ENCODE measurements at regions not wholly inside any gene's neighbourhood (a gene's known extent, or its start where the extent isn't known, plus 50 kb on each side); places are given as distances from the start of the nearest gene placed in this dataset.
"Not testable (repeated sequence)": the region's sequence is repeated elsewhere in the genome, so short reads cannot be mapped to it uniquely, and the experiment has no call there.

DNA sequence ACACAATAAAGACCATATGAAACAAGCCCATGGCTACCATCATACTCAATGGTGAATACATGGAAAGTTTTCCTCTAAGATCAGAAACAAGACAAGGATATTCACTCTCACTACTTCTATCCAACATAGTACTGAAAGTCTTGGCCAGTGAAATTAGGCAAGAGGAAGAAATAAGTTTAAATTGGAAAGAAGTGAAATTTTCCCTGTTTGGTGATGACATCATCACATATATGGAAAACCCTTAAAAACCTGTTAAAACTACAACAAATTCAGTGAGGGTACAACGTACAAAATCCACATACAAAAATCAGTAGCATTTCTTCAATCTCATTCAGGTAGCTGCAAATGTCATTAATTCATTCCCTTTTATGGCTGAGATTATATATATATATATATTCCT is 164.0 kb upstream of the IRS4 start:
- 48 to 50% methylated on average over 1 of the region's 1 CpG for WGBS, 2 donors
- Histone ChIP-seq H3K9me3 (peaks cover 0 to 18% (median 0%) of the 10 kb centered on the region in 4 donors), H3K4me1 (no peaks in the 10 kb centered on the region), H3K36me3 (no peaks in the 10 kb centered on the region), H3K4me3 (no peak overlapping the region), H3K27ac (no peak overlapping the region), H3K27me3 (no peaks in the 10 kb centered on the region)
- DNase-seq, result no peak
- ATAC-seq (ENCODE audit: low FRiP score in 2 of 2), result no peak
- TF ChIP-seq POLR2AphosphoS5 (IDR thresholded peaks at IDR 0.05), result no peak
- TF ChIP-seq EP300 (IDR thresholded peaks at IDR 0.05), result no peak
- TF ChIP-seq POLR2A (IDR thresholded peaks at IDR 0.05), result no peak
- TF ChIP-seq CTCF (IDR thresholded peaks at IDR 0.05), result no peak

DNA sequence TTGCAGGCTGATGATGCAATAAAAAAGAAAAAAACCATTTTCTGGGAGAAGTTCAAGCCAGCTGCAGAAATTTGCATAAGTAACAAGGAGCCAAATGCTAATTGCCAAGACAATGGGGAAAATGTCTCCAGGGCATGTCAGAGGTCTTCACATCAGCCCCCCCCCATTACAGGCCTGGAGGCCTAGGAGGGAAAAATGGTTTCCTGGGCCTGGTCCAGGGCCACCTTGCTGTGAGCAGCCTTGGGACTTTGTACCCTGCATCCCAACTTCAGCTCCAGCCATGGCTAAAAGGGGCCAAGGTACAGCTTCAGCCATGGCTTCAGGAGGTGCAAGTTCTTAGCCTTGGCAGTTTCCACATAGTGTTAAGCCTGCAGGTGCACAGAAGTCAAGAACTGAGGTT is 160.0 kb upstream of the IRS4 start:
- H3K9me3 ChIP-seq, result peaks cover 0 to 32% (median 0%) of the 10 kb centered on the region in 4 donors
- ATAC-seq (ENCODE audit: low FRiP score in 2 of 2); DNase-seq; H3K36me3 ChIP-seq; H3K4me3 ChIP-seq; H3K27me3 ChIP-seq; H3K4me1 ChIP-seq; H3K27ac ChIP-seq: not testable (repeated sequence)

DNA sequence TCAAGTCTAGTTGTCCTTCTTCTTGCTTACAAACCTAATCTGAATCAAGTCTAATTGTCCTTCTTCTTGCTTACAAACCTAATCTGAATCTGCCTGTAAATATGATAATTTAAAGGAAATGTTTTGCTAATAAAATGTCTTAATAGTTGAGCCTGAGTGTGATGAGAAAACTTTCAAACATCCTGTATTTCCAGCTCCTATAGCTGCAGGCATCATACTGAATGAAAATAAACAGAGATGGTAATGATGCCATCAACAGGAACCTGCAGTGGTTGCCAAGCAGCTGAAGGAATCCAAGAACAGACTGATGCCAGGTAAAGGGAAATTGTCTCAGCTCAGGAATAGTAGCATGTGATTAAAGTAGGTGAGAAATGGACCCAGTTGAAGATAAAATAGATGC is 156.1 kb upstream of the IRS4 start:
- ATAC-seq (ENCODE audit: low FRiP score in 2 of 2), result no peak

GRCh38 chrX:108875548-108875947 is 139.2 kb upstream of the IRS4 start:
- Histone ChIP-seq H3K9me3 (no peaks in the 10 kb centered on the region), H3K27ac (no peak overlapping the region), H3K4me3 (no peak overlapping the region), H3K27me3 (no peaks in the 10 kb centered on the region), H3K4me1 (no peaks in the 10 kb centered on the region), H3K36me3 (no peaks in the 10 kb centered on the region)
- DNase-seq, result no peak
- ATAC-seq (ENCODE audit: low FRiP score in 2 of 2), result no peak
- TF ChIP-seq POLR2AphosphoS5 (IDR thresholded peaks at IDR 0.05) (no peak), POLR2A (IDR thresholded peaks at IDR 0.05) (no peak), CTCF (IDR thresholded peaks at IDR 0.05) (no peak), EP300 (IDR thresholded peaks at IDR 0.05) (no peak)

More for the DNA sequence above, 156.1 kb upstream of the IRS4 start:
- H3K4me3 ChIP-seq, result no peak overlapping the region
- no peaks in the 10 kb centered on the region for H3K27me3 ChIP-seq
- peaks cover 0 to 32% (median 0%) of the 10 kb centered on the region in 4 donors for H3K9me3 ChIP-seq
- no peak overlapping the region for H3K27ac ChIP-seq
- no peaks in the 10 kb centered on the region for H3K4me1 ChIP-seq
- DNase-seq, result no peak
- no peaks in the 10 kb centered on the region for H3K36me3 ChIP-seq
- TF ChIP-seq EP300 (IDR thresholded peaks at IDR 0.05), result no peak
- TF ChIP-seq CTCF (IDR thresholded peaks at IDR 0.05), result no peak
- no peak for TF ChIP-seq POLR2AphosphoS5 (IDR thresholded peaks at IDR 0.05)
- TF ChIP-seq POLR2A (IDR thresholded peaks at IDR 0.05), result no peak

DNA sequence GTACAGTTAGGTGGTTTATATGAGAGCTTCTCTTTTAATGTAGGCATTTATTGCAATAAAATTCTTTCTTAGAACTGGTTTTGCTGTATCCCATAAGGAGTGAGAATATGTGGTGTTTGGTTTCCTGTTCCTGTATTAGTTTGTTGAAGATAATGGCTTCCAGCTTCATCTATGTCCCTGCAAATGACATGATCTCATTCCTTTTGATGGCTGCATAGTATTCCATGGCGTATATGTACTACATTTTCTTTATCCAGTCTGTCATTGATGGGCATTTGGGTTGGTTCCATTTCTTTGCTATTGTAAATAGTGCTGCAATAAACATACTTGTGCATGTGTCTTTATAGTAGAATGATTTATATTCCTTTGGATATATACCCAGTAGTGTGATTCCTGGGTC is 106.7 kb upstream of the IRS4 start:
- H3K27me3 ChIP-seq; ATAC-seq (ENCODE audit: low FRiP score in 2 of 2); H3K9me3 ChIP-seq; H3K4me3 ChIP-seq; DNase-seq; H3K4me1 ChIP-seq; H3K27ac ChIP-seq; H3K36me3 ChIP-seq: not testable (repeated sequence)
- 86 to 94% methylated on average over 1 of the region's 1 CpG for WGBS, 2 donors

DNA sequence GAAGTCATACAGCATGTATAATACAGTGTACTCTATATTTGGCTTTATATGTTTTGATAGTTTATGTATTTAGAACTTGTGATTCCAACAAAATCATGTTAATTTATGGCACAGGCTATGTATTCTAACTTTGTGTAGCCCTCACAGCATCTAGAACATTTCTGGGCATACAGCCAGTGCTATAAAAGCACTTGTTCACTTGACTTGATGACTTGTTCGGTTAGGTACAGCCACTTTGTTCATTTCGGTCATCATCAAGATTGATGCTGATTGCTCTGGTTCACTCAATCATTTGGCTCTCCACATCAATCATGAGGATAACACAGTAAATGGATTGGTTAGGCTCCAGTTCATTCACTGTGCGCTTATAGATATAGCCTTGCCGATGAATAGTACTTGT is 97.6 kb upstream of the IRS4 start:
- 76 to 78% methylated on average over 4 of the region's 4 CpGs for WGBS, 2 donors
- no peaks in the 10 kb centered on the region for H3K36me3 ChIP-seq
- DNase-seq (no peak), ATAC-seq (ENCODE audit: low FRiP score in 2 of 2) (no peak)
- H3K27ac ChIP-seq, result no peak overlapping the region
- no peaks in the 10 kb centered on the region for H3K4me1 ChIP-seq
- H3K9me3 ChIP-seq, result no peaks in the 10 kb centered on the region
- no peak overlapping the region for H3K4me3 ChIP-seq
- H3K27me3 ChIP-seq, result no peaks in the 10 kb centered on the region
- TF ChIP-seq CTCF (IDR thresholded peaks at IDR 0.05) (no peak), EP300 (IDR thresholded peaks at IDR 0.05) (no peak), POLR2AphosphoS5 (IDR thresholded peaks at IDR 0.05) (no peak), POLR2A (IDR thresholded peaks at IDR 0.05) (no peak)

Data from upper lobe of left lung (tissue), 6 donors.